Brain microvascular endothelial cell (primary cell): ENCODE measurements at regions not wholly inside any gene's neighbourhood (a gene's known extent, or its start where the extent isn't known, plus 50 kb on each side); places are given as distances from the start of the nearest gene placed in this dataset.
"Not testable (repeated sequence)": the region's sequence is repeated elsewhere in the genome, so short reads cannot be mapped to it uniquely, and the experiment has no call there.

Experiments used
- DNase-seq: peaks from one replicate; pipeline ENCODE4 v3.0.0-alpha.2; 2020
- H3K27ac ChIP-seq: fragments of 250-450 bp; sonication (Bioruptor Pico); 2 replicates; pipeline ENCODE4 v1.5.1; 2020; ENCODE audit warnings: mild to moderate bottlenecking, moderate library complexity
- H3K27me3 ChIP-seq: fragments of 250-450 bp; sonication (Bioruptor Pico); replicated peaks from 2 replicates; pipeline ENCODE4 v1.5.1; 2020; ENCODE audit warnings: mild to moderate bottlenecking
- H3K36me3 ChIP-seq: fragments of 250-450 bp; sonication (Bioruptor Pico); replicated peaks from 2 replicates; pipeline ENCODE4 v1.5.1; 2020; ENCODE audit warnings: mild to moderate bottlenecking
- H3K4me3 ChIP-seq: 2 replicates; pipeline ENCODE4 v1.5.1; 2011; ENCODE audit warnings: low read depth, mild to moderate bottlenecking, control low read depth, low read length, moderate library complexity
- CTCF ChIP-seq: IDR thresholded peaks from 2 replicates; pipeline ENCODE4 v1.5.1; 2011; ENCODE audit warnings: low read depth, mild to moderate bottlenecking, moderate library complexity, low read length, control low read depth, inconsistent platforms; ENCODE audit errors: missing control alignments
- in situ Hi-C: cut with HindIII; loops from 2 replicates; pipeline ENCODE4 v1.10.0; 2017; ENCODE audit warnings: low sequenced_read_pairs, low pct_ligation_motif_present

GRCh38 chr4:189136462-189136861 is 804.2 kb upstream of the FRG1 start:
- Histone ChIP-seq H3K4me3 (no peak overlapping the region), H3K27ac (no peak overlapping the region), H3K36me3 (no peaks in the 10 kb centered on the region), H3K27me3 (no peaks in the 10 kb centered on the region)
- in situ Hi-C loops: no loop called here
- DNase-seq: no peak
- no peak for TF ChIP-seq CTCF

- Histone ChIP-seq H3K36me3 (no peaks in the 10 kb centered on the region), H3K4me3 (no peak overlapping the region), H3K27ac (no peak overlapping the region), H3K27me3 (no peaks in the 10 kb centered on the region)
- in situ Hi-C loops: no loop called here
- no peak for TF ChIP-seq CTCF
- DNase-seq: no peak
Measured at GRCh38 chr4:189143263-189143952, 797.3 kb upstream of the FRG1 start.

GRCh38 chr4:189147005-189147929 is 793.4 kb upstream of the FRG1 start:
- Histone ChIP-seq H3K27me3 (no peaks in the 10 kb centered on the region), H3K4me3 (no peak overlapping the region), H3K36me3 (no peaks in the 10 kb centered on the region), H3K27ac (no peak overlapping the region)
- no peak for DNase-seq
- in situ Hi-C loops: no loop called here
- no peak for TF ChIP-seq CTCF

- H3K27me3 ChIP-seq, H3K27ac ChIP-seq, H3K36me3 ChIP-seq, H3K4me3 ChIP-seq, in situ Hi-C loops, DNase-seq: not testable (repeated sequence)
Measured at GRCh38 chr4:189155083-189155482, 785.6 kb upstream of the FRG1 start.

- TF ChIP-seq CTCF: no peak
- no peak overlapping the region for H3K4me3 ChIP-seq
- H3K36me3 ChIP-seq: no peaks in the 10 kb centered on the region
- H3K27me3 ChIP-seq: no peaks in the 10 kb centered on the region
- no peak overlapping the region for H3K27ac ChIP-seq
- in situ Hi-C loops: no loop called here
- DNase-seq: no peak
Measured at GRCh38 chr4:189162073-189162789, 778.4 kb upstream of the FRG1 start.

GRCh38 chr4:189162888-189163287 is 777.8 kb upstream of the FRG1 start:
- DNase-seq: no peak
- no peak overlapping the region for H3K4me3 ChIP-seq
- in situ Hi-C loops: no loop called here
- no peaks in the 10 kb centered on the region for H3K36me3 ChIP-seq
- no peaks in the 10 kb centered on the region for H3K27me3 ChIP-seq
- H3K27ac ChIP-seq: no peak overlapping the region
- no peak for TF ChIP-seq CTCF
